NOMO-1 treated with DMSO at 0.1 percent for 48 hours (cell line): ENCODE measurements at regions not wholly inside any gene's neighbourhood (a gene's known extent, or its start where the extent isn't known, plus 50 kb on each side); places are given as distances from the start of the nearest gene placed in this dataset.
A peak's percentile ranks its signal among the peaks of the same experiment; 100 is the strongest.

Source experiments
- DNase-seq: peaks from one replicate; lab custom pipeline; 2025; ENCODE audit not compliant: unreplicated experiment; lab: John Stamatoyannopoulos, UW

DNA sequence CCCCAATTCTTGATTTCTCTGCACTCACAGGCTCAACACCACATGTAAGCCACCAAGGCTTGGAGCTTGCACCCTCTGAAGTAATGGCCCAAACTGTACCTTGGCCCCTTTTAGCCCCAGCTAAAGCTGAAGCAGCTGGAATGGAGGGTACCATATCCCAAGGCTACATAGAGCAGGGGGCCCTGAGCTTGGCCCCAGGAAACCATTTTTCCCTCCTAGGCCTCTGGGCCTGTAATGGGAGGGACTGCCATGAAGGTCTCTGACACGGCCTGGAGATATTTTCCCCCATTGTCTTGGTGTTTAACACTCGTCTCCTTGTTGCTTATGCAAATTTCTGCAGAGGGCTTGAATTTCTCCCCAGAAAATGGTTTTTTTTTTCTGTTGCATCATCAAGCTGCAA, 69.7 kb downstream of the SKA1 start:
- no peak for DNase-seq

DNA sequence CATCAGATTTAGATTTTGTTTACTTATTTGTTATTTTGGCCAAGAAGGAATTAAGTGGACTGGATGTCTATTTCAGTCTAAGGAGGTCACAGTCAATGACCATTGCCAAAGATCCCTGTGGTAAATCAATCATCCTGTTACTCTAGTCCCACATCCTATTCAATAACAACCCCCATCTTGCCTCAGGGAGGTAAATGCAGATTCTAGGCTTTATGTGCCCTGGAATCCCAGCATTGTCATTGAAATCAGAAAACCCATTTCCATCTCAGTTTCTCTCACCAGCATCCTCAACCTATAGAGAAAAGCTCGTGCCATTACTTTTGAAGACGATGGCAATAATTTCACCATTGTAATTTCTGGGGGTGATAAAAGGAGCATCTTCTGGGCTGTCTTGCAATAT, 71.8 kb downstream of the SKA1 start:
- no peak for DNase-seq

GRCh38 chr18:50447102-50447741, 72.4 kb downstream of the SKA1 start:
- no peak for DNase-seq

DNA sequence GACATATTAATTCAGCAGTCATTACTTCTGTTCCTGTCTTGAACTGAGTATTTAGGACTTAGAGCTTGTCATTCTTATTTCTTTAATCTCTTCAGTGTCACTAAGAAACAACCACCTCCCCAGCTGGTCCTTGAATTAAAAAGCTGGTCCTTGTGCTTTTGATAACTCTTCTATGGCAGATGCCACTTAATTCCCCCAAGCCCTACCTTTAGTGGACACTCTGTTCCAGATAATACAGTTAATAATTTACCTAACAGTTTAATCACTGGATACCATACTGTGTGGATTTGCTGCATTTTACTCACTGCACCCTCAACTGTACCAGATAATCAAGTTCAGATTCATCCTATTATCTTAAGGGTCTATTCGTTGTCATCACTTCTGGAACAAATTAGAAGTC, 73.1 kb downstream of the SKA1 start:
- DNase-seq, result no peak

DNA sequence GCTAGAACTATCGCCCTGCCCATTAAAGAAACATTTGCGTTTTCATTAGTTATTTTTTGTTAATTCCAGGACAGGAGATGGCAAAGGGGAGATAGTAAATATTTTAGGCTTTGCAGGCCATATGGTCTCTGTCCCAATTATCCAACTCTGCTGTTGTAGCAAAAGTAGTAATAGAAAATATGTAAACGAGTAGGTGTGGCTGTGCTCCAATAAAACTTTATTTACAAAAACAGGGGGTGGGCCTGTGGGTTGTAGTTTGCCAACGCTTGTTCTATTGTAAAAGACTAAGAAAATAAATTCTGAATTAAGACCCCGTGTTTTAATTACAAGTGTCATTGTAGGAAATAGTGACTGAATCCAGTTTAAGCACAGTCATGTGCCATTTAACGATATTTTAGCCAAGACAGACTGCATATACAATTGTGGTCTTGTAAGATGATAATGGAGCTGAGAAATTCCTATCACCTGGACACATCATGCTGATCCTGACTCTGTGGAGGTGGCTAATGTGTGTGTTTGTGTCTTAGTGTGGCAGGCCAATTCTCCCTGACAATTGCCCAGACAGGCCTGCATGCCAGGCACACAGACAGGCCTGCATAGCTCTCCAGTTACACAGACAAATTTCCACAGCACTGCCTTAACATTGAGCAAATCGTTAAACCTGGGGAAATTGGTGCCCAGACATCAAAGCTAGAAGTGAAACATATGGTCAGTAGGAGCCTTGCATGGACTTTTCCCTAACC, 76.4 kb downstream of the SKA1 start:
- no peak for DNase-seq

- no peak for DNase-seq
These were observed 78.3 kb downstream of the SKA1 start for GRCh38 chr18:50453014-50453680.

DNA sequence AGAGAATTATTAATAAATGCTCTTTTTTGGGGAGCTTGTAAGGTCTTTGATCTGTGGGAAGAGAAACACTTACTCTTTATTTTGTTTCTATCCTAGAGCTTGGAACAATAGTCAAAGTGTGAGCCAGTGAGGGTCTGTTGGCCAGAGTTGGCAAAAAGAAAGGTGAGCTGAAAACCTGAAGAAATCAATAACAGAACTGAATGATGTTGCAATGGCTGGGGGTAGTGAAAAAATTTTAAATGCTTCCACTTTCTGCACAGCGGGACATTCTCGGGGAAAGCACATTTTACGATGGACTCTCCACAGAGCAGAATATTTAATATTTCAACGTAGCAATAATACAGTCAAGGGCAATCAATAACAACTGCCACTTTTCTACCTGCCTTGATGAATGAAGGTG, 78.9 kb downstream of the SKA1 start:
- peak; percentile 1 for DNase-seq

DNA sequence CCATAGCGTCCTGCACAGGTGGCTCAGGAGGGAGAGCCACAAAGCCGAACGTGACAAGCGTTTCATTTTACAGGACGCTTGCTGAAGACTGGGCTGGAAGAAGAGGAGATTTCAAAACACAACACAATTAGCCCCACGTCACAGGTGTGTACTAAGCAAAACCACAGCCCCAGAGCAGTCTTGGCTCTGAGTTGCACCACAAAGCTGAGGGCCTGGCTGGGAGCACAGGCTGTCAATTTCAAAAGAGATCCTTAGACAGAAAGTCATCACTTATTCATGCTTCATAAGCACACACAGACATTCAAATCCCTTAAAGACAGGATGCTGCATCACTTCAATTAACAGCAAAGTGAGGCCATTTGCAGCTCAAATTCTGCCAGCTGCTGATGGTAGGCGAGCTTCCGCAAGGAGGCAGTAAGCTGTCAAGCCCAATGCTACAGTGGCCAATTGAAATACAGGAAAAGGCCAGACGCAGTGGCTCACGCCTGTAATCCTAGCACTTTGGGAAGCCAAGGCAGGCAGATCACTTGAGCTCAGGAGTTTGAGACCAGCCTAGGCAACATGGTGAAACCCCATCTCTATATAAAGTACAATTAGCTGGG, 79.6 kb downstream of the SKA1 start:
- peak; percentile 28 for DNase-seq

GRCh38 chr18:50456285-50456684, 81.4 kb downstream of the SKA1 start:
- no peak for DNase-seq

DNA sequence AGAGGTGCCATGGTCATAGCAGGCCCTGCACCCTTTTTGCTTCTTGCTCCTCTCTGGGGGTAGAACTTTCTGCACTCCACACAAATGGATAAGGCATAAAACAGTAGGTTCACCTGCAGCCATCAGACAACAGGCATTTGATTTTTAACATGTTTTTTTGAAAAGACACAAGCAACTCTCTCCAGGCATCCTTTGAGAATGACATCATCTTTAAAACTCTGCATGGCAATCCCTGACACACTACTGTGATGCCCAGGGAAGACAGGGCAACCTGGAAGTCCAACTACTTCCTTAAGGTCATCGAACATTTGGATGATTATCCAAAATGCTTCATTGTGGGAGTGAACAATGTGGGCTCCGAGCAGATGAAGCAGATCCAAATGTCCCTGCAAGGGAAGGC, 82.8 kb downstream of the SKA1 start:
- no peak for DNase-seq

DNA sequence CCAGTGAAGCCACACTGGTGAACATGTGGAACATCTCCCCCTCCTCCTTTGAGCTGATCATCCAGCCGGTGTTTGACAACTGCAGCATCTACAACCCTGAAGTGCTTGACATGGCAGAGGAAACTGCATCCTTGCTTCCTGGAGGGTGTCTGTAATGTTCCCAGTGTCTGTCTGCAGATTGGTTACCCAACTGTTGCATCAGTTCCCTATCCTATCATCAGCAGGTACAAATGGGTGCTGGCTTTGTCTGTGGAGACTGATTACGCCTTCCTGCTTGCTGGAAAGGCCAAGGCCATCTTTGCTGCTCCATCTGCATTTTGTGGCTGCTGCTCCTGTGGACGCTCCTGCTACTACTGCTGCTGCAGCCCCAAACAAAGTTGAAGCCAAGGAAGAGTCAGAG, 83.5 kb downstream of the SKA1 start:
- no peak for DNase-seq

DNA sequence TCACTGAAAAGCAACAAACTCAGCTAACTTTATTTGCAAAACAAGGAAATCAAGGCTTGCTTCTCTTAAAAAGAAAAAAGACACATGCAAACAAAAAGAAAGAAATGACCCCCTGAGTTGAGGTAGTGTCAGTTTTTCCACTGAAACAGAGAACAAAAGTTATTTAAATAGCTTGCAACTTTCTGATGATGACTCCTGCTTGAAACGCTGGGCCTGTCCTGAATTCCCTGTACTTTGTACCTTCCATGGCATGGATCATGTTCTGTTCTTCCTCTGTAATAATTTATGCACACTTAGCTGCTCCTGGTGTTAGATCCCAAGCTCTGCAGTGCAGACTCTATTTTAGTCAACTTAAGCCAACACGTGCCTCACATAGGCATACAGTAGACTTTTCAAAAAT, 84.0 kb downstream of the SKA1 start:
- DNase-seq, result no peak

DNA sequence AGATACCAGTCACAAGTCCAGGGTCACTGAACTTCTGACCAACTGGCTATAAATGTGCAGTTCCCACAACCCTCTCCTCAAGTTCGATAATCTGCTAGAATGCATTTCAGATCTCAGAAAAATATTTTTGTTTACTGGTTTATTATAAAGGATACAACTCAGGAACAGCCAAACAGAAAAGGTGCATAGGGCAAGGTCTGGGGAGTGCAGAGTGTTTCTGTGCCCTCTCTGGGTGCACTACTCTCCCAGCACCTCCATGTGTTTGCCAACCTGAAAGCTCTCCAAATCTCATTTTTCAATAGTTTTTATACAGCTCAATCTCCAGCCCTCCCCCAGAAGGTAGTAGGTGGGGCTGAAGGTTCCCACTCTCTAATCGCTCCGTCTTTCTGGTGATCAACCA, 85.2 kb downstream of the SKA1 start:
- no peak for DNase-seq

DNA sequence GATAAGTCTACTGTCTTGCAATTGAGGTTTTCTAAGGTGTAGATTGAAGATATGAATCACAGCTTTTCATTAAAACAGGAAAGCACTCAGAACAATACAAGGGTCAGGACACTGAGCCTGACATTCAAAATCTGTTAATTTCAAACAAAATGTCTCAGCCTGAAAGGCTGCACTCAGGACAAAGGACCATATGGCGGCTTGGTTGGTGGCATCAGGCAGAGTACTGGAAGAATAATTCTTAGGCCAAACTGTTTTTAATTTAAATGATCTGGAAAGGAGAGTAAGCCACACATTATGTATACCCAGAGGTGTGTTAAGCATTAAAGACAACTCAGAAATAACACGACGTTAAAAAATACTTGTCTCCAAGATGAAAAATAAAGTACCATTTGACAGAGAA, 85.9 kb downstream of the SKA1 start:
- no peak for DNase-seq

DNA sequence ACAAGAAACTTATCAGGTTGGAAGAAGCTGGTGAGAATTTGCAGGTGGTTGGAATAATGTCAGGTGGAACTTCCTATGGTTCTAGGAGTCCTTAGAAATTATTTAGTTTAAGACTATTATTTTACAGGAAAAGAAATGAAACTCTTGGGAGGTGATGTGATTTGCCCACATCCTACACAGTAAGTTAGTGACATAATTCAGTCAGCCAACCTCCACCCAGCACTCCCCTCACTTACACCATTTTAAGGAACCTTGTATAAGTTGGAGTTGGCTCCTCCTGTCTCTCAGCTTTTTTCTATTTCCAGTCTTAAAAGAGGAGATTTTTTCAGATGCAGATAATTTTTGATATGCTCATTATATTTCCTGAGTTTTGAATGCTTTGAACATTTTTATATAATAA, 86.4 kb downstream of the SKA1 start:
- no peak for DNase-seq

GRCh38 chr18:50465211-50466153, 90.6 kb downstream of the SKA1 start:
- DNase-seq, result no peak

GRCh38 chr18:50466634-50467033, 91.8 kb downstream of the SKA1 start:
- no peak for DNase-seq

- DNase-seq, result no peak
These were observed 91.1 kb upstream of the MAPK4 start for GRCh38 chr18:50468807-50469206.

GRCh38 chr18:50469380-50469781, 90.5 kb upstream of the MAPK4 start:
- DNase-seq, result no peak

GRCh38 chr18:50472941-50473340, 86.9 kb upstream of the MAPK4 start:
- DNase-seq, result no peak

DNA sequence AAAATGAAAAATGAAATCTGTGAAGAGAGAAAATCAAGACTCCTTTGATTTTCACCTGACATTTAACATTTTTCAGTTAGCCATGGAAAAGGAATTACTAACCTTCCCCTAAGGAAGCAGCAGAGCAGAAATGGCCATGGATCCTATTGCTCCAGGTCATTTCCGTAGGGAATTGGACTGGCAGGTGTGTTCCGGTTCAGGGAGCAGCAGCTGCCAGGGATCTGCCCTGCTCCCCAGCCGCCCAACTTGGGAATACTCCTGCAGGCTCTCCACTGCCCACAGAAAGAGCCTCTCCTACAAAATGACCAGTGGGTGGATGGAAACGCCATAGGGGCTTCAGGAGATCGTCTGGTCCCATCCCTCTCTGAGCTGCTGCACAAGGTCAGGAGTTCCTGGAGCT, 86.0 kb upstream of the MAPK4 start:
- no peak for DNase-seq
